ENCODE measurements at regions not wholly inside any gene's neighbourhood (a gene's known extent, or its start where the extent isn't known, plus 50 kb on each side); places are given as distances from the start of the nearest gene placed in this dataset.

GRCh38 chr1:101730559-101730958 lies 266.2 kb downstream of the OLFM3 start:
- DNase-seq (ENCODE audit: extremely low read depth in 1 of 11, low read depth in 9 of 11, low spot score in 4 of 11), result no peak

- DNase-seq (ENCODE audit: extremely low read depth in 1 of 11, low read depth in 9 of 11, low spot score in 4 of 11), result no peak
Observed at GRCh38 chr1:101732261-101732660, 264.5 kb downstream of the OLFM3 start.

DNA sequence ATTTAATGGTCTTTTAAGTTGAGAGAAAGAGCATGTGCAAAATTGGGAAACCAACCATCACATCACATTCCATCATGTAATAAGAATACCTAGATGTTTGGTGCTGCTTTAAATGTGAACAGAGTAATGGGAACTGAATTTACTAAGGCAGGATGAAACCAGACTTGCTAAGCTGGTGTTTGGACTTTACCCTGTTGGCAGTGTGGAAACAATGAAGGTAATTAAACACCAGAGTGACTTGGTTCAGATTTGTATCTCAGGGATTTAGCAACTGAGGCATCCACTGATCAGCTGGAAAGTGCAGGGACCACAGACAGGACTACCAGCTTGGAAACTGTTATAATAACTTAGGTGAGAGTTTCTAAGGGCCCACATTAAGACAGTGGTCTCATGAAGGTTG lies 263.4 kb downstream of the OLFM3 start:
- no peak for DNase-seq (ENCODE audit: extremely low read depth in 1 of 11, low read depth in 9 of 11, low spot score in 4 of 11)

DNA sequence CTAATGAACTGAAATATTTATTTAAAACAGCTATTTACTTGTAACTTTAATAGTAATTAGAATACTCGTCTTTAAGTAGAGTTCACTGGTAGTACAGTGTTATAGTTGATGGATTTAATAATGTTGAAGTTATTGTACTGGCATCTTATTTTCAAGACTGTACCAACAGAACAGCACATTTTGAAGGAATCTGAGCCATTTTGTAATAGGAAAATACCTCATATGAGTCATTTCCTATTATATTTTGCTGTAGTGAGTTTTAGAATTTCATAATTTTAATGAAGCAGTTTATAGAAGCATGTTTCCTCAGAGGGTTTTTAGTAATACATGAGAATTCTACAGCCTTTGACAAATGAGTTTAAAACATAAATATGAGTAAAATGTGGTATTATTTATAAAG lies 258.3 kb downstream of the OLFM3 start:
- DNase-seq (ENCODE audit: extremely low read depth in 1 of 11, low read depth in 9 of 11, low spot score in 4 of 11), result no peak

GRCh38 chr1:101739146-101739545 lies 257.6 kb downstream of the OLFM3 start:
- no peak for DNase-seq (ENCODE audit: extremely low read depth in 1 of 11, low read depth in 9 of 11, low spot score in 4 of 11)

- no peak for DNase-seq (ENCODE audit: extremely low read depth in 1 of 11, low read depth in 9 of 11, low spot score in 4 of 11)
Observed at GRCh38 chr1:101739826-101740330, 256.8 kb downstream of the OLFM3 start.

GRCh38 chr1:101741910-101742309 lies 254.8 kb downstream of the OLFM3 start:
- DNase-seq (ENCODE audit: extremely low read depth in 1 of 11, low read depth in 9 of 11, low spot score in 4 of 11), result no peak

GRCh38 chr1:101742509-101742908 lies 254.2 kb downstream of the OLFM3 start:
- no peak for DNase-seq (ENCODE audit: extremely low read depth in 1 of 11, low read depth in 9 of 11, low spot score in 4 of 11)

GRCh38 chr1:101745551-101746270 lies 251.0 kb downstream of the OLFM3 start:
- DNase-seq (ENCODE audit: extremely low read depth in 1 of 11, low read depth in 9 of 11, low spot score in 4 of 11), result no peak

DNA sequence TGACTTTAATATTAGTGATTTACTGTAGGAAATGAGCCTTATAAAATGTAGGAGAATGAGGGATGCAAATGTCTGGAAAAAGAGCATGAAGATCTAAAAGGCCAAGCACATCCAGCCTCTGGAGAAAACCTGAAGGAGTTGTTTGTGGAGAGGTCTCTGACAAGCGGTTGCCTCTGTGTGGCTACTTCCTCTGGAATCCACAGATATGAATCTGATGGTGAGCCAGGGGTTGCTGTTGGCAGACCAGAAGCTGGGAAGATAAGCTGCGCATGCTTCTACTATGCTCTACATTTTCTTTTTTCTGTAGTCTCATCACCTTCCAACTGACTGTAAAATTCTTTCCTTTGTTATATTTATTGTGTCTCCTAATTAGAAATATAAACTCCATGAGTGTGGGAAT lies 248.6 kb downstream of the OLFM3 start:
- no peak for DNase-seq (ENCODE audit: extremely low read depth in 1 of 11, low read depth in 9 of 11, low spot score in 4 of 11)

Data from renal cortex interstitium (tissue), 11 donors.